Neural progenitor cell (in vitro differentiated cells): ENCODE measurements at regions not wholly inside any gene's neighbourhood (a gene's known extent, or its start where the extent isn't known, plus 50 kb on each side); places are given as distances from the start of the nearest gene placed in this dataset.
"Not testable (repeated sequence)": the region's sequence is repeated elsewhere in the genome, so short reads cannot be mapped to it uniquely, and the experiment has no call there.

Experiments
- DNase-seq: peaks from one replicate; pipeline ENCODE4 v3.0.0-alpha.2; 2016; ENCODE audit warnings: low spot score
- H2AFZ ChIP-seq: fragments of 200-600 bp; sonication (generic); replicated peaks from 2 replicates; pipeline ENCODE4 v1.6.1; 2016; ENCODE audit warnings: antibody characterized with exemption
- H3F3A ChIP-seq: fragments of 200-600 bp; sonication (generic); 2 replicates; pipeline ENCODE4 v1.6.1; 2016; ENCODE audit warnings: antibody characterized with exemption, low read depth
- H3K27ac ChIP-seq: fragments of 200-600 bp; sonication (generic); 2 replicates; pipeline ENCODE4 v1.5.1; 2016; ENCODE audit warnings: mild to moderate bottlenecking
- H3K27me3 ChIP-seq: fragments of 200-600 bp; sonication (generic); 2 replicates; pipeline ENCODE4 v1.6.1; 2016; ENCODE audit warnings: mild to moderate bottlenecking, moderate library complexity
- H3K36me3 ChIP-seq: fragments of 200-600 bp; sonication (generic); 2 replicates; pipeline ENCODE4 v1.5.1; 2016
- H3K4me1 ChIP-seq: fragments of 200-600 bp; sonication (generic); 2 replicates; pipeline ENCODE4 v1.6.1; 2016; ENCODE audit warnings: mixed run types
- H3K4me2 ChIP-seq: fragments of 200-600 bp; sonication (generic); 2 replicates; pipeline ENCODE4 v1.6.1; 2016
- H3K4me3 ChIP-seq: fragments of 200-600 bp; sonication (generic); 2 replicates; pipeline ENCODE4 v1.5.1; 2016
- H3K79me2 ChIP-seq: fragments of 200-600 bp; sonication (generic); 2 replicates; pipeline ENCODE4 v1.6.1; 2016; ENCODE audit warnings: low read depth
- H3K9ac ChIP-seq: fragments of 200-600 bp; sonication (generic); 2 replicates; pipeline ENCODE4 v1.6.1; 2016
- H3K9me3 ChIP-seq: fragments of 200-600 bp; sonication (generic); 2 replicates; pipeline ENCODE4 v1.5.1; 2016; ENCODE audit warnings: low read depth
- H4K20me1 ChIP-seq: fragments of 200-600 bp; sonication (generic); 2 replicates; pipeline ENCODE4 v1.6.1; 2016; ENCODE audit warnings: low read depth
- H3K27ac Mint-ChIP-seq: 3 replicates; pipeline ENCODE4 v1.8.0; 2021; ENCODE audit warnings: mixed read lengths
- H3K27me3 Mint-ChIP-seq: 2 replicates; pipeline ENCODE4 v1.8.0; 2022; ENCODE audit warnings: low read depth, mild to moderate bottlenecking, inconsistent platforms, moderate library complexity, mixed read lengths; ENCODE audit not compliant: insufficient read depth
- H3K36me3 Mint-ChIP-seq: 3 replicates; pipeline ENCODE4 v1.8.0; 2021; ENCODE audit warnings: mixed read lengths
- H3K4me1 Mint-ChIP-seq: 3 replicates; pipeline ENCODE4 v1.8.0; 2021; ENCODE audit warnings: mixed read lengths
- H3K4me3 Mint-ChIP-seq: 3 replicates; pipeline ENCODE4 v1.8.0; 2021; ENCODE audit warnings: mild to moderate bottlenecking, moderate library complexity, mixed read lengths
- H3K9me3 Mint-ChIP-seq: 3 replicates; pipeline ENCODE4 v1.8.0; 2020; ENCODE audit warnings: mixed read lengths
- EZH2 ChIP-seq: fragments of 200-600 bp; sonication (generic); IDR thresholded peaks from 2 replicates; pipeline ENCODE4 v1.6.1; 2017; ENCODE audit warnings: antibody characterized with exemption, mild to moderate bottlenecking, moderate library complexity
- EZH2phosphoT487 ChIP-seq: fragments of 200-600 bp; sonication (generic); IDR thresholded peaks from 2 replicates; pipeline ENCODE4 v1.6.1; 2017; ENCODE audit warnings: antibody characterized with exemption
- TF ChIP-seq, protein P1 (sequence below): fragments of 200-600 bp; sonication (generic); IDR thresholded peaks from 2 replicates; pipeline ENCODE4 v1.5.1; 2017; ENCODE audit warnings: antibody characterized with exemption, mild to moderate bottlenecking

DNA sequence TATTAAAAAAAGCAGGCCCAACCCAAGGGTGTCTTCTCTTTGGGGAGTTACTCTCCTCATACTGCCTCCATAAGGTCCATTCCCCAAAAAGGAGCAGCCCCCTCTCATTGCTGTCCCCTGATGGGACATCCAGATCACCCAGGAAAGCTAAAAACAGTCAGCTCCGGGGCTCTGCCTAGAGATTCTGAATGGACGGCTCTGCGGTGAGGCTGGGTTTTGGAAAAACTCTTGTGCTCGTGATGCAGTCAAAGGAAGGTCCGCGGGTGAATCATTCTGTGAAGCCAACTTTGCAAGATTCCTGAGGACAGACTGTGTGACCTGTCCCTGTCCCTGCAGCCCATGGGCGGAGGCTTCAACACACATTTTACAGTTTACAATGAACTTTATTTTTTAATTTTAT, 351.5 kb downstream of the TYW1 start:
- Histone ChIP-seq H3K9me3 (no peaks in the 10 kb centered on the region), H2AFZ (no peak overlapping the region), H3K4me1 (no peaks in the 10 kb centered on the region), H3F3A (no peaks in the 10 kb centered on the region), H3K36me3 (no peaks in the 10 kb centered on the region), H3K27me3 (no peaks in the 10 kb centered on the region), H3K79me2 (no peaks in the 10 kb centered on the region), H4K20me1 (no peaks in the 10 kb centered on the region), H3K27ac (no peak overlapping the region), H3K4me3 (no peak overlapping the region), H3K9ac (no peak overlapping the region), H3K4me2 (no peak overlapping the region)
- TF ChIP-seq EZH2 (no peak), EZH2phosphoT487 (no peak)
- TF ChIP-seq, protein P1, sequence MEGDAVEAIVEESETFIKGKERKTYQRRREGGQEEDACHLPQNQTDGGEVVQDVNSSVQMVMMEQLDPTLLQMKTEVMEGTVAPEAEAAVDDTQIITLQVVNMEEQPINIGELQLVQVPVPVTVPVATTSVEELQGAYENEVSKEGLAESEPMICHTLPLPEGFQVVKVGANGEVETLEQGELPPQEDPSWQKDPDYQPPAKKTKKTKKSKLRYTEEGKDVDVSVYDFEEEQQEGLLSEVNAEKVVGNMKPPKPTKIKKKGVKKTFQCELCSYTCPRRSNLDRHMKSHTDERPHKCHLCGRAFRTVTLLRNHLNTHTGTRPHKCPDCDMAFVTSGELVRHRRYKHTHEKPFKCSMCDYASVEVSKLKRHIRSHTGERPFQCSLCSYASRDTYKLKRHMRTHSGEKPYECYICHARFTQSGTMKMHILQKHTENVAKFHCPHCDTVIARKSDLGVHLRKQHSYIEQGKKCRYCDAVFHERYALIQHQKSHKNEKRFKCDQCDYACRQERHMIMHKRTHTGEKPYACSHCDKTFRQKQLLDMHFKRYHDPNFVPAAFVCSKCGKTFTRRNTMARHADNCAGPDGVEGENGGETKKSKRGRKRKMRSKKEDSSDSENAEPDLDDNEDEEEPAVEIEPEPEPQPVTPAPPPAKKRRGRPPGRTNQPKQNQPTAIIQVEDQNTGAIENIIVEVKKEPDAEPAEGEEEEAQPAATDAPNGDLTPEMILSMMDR, result no peak
- Mint-ChIP-seq H3K4me3 (no peak overlapping the region), H3K27me3 (peaks cover 6% of the 10 kb centered on the region), H3K9me3 (peaks cover 4% of the 10 kb centered on the region), H3K36me3 (no peaks in the 10 kb centered on the region), H3K27ac (no peak overlapping the region), H3K4me1 (no peaks in the 10 kb centered on the region)
- DNase-seq, result no peak

DNA sequence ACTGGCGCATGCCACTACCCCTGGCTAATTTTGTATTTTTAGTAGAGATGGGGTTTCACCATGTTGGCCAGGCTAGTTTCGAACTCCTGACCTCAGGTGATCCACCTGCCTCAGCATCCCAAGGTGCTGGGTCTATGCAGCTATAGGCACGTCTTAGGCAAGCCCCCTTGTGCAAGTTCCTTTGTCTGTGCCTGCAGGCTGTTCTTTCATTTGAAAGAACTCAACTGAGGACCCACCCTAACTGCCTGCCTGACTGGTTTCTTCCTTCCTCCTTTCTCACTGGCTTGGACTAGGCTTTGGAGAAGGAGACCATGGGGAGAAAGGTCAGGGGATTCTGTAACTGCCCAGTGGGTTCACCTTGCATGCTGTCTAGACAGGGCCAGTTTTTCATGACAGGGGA, 361.0 kb downstream of the TYW1 start:
- not testable (repeated sequence) for H3F3A ChIP-seq, H3K4me3 Mint-ChIP-seq, H3K9ac ChIP-seq, H3K36me3 Mint-ChIP-seq, H3K27me3 ChIP-seq, H3K4me1 Mint-ChIP-seq, H3K4me1 ChIP-seq, H4K20me1 ChIP-seq, H3K36me3 ChIP-seq, H3K27ac ChIP-seq, H3K27me3 Mint-ChIP-seq, H3K9me3 ChIP-seq, H3K79me2 ChIP-seq, H3K27ac Mint-ChIP-seq, H2AFZ ChIP-seq, DNase-seq, H3K4me2 ChIP-seq, H3K4me3 ChIP-seq
- peaks cover 22% of the 10 kb centered on the region for H3K9me3 Mint-ChIP-seq

GRCh38 chr7:67358316-67358715, 361.7 kb downstream of the TYW1 start:
- not testable (repeated sequence) for H3K4me3 ChIP-seq, H3K4me1 ChIP-seq, H2AFZ ChIP-seq, H3K79me2 ChIP-seq, H3K27me3 Mint-ChIP-seq, H3K9ac ChIP-seq, H3K36me3 ChIP-seq, H3K9me3 ChIP-seq, DNase-seq, H3K36me3 Mint-ChIP-seq, H3K27ac ChIP-seq, H3K4me3 Mint-ChIP-seq, H3F3A ChIP-seq, H3K4me2 ChIP-seq, H3K27me3 ChIP-seq, H4K20me1 ChIP-seq, H3K27ac Mint-ChIP-seq, H3K4me1 Mint-ChIP-seq
- peaks cover 22% of the 10 kb centered on the region for H3K9me3 Mint-ChIP-seq

DNA sequence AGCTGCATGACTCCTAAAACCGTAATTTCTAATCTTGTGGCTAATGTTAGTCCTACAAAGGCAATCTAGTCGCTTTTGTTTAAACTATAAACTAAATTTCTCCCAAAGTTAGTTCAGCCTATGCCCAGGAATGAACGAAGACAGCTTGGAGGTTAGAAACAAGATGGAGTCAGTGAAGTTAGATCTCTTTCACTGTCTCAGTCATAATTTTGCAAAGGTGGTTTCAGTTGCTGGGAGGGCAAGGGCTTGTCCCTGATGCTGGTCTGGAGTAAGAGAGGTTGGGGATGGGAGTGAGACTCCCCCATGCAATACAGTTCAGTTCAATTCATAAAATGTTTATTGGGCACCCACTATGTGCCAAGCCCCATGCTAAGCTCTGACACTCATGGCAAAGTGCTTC, 362.1 kb downstream of the TYW1 start:
- H3F3A ChIP-seq, H3K27ac ChIP-seq, H3K4me1 Mint-ChIP-seq, H3K27me3 Mint-ChIP-seq, H3K27ac Mint-ChIP-seq, DNase-seq, H3K36me3 Mint-ChIP-seq, H3K4me3 Mint-ChIP-seq, H3K27me3 ChIP-seq, H3K36me3 ChIP-seq, H3K4me1 ChIP-seq, H3K79me2 ChIP-seq, H3K4me2 ChIP-seq, H3K4me3 ChIP-seq, H2AFZ ChIP-seq, H4K20me1 ChIP-seq, H3K9ac ChIP-seq, H3K9me3 ChIP-seq: not testable (repeated sequence)
- peaks cover 22% of the 10 kb centered on the region for H3K9me3 Mint-ChIP-seq

DNA sequence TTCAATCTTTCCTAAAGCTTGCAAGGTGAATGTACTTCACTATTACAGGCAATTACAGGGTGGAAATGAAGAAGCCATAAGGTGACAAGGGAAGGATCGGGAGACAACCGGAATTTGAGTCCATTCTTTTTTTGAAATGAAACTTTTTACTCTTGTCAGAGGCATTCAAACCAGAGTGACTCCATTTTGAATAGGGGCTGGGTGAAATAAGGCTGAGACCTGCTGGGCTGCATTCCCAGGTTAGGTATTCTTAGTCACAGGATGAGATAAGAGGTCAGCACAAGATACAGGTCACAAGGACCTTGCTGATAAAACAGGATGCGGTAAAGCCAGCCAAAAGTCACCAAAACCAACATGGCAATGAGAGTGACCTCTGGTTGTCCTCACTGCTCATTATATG, 363.3 kb downstream of the TYW1 start:
- Mint-ChIP-seq H3K36me3 (no peaks in the 10 kb centered on the region), H3K4me1 (no peaks in the 10 kb centered on the region), H3K4me3 (no peak overlapping the region), H3K9me3 (peaks cover 22% of the 10 kb centered on the region), H3K27ac (no peak overlapping the region), H3K27me3 (peaks cover 11% of the 10 kb centered on the region)
- Histone ChIP-seq H3K9ac (no peak overlapping the region), H3K4me1 (no peaks in the 10 kb centered on the region), H3K9me3 (no peaks in the 10 kb centered on the region), H3K36me3 (no peaks in the 10 kb centered on the region), H3K27me3 (peaks cover 7% of the 10 kb centered on the region), H2AFZ (no peak overlapping the region), H3K79me2 (no peaks in the 10 kb centered on the region), H4K20me1 (no peaks in the 10 kb centered on the region), H3F3A (no peaks in the 10 kb centered on the region), H3K4me3 (no peak overlapping the region), H3K4me2 (no peak overlapping the region), H3K27ac (no peak overlapping the region)
- DNase-seq, result no peak
- TF ChIP-seq EZH2, result no peak
- no peak for TF ChIP-seq EZH2phosphoT487
